ENCODE measurements at regions not wholly inside any gene's neighbourhood (a gene's known extent, or its start where the extent isn't known, plus 50 kb on each side); places are given as distances from the start of the nearest gene placed in this dataset.

DNA sequence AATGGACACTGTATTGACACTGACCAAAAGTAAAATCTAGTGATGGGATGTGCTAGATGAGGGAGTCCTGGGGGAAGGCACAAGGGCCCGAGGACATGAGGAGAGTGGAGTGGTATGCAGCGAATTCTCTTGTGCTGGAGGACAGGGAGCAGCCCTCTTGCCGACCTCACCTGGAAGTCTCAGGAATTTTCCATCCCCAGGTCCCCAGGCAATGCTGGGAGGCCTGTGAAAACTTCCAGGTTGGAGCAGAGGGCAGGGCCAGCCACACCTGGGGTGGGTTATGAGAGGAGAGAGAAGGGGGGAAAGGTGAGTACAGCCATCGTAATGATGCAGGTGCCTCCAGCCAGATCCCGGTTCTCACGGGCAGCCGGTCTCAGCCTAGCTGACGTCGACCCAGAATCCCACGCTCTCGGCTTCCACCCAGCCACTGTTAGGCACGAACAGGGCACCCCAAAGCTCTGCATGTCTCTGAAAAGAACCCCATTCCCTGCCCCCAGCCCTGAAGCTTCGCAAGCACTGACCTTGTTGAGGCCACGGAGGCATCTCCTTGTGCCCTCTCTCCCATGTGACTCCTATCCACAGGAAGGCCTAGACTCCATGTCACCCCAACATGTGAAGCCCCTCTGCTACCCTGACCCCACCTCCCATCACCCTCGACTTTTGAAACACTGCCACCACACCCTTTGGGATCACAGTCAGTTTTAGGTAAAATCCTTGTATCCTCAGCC is 239.7 kb upstream of the MYO3A start:
- TF ChIP-seq, protein P1, sequence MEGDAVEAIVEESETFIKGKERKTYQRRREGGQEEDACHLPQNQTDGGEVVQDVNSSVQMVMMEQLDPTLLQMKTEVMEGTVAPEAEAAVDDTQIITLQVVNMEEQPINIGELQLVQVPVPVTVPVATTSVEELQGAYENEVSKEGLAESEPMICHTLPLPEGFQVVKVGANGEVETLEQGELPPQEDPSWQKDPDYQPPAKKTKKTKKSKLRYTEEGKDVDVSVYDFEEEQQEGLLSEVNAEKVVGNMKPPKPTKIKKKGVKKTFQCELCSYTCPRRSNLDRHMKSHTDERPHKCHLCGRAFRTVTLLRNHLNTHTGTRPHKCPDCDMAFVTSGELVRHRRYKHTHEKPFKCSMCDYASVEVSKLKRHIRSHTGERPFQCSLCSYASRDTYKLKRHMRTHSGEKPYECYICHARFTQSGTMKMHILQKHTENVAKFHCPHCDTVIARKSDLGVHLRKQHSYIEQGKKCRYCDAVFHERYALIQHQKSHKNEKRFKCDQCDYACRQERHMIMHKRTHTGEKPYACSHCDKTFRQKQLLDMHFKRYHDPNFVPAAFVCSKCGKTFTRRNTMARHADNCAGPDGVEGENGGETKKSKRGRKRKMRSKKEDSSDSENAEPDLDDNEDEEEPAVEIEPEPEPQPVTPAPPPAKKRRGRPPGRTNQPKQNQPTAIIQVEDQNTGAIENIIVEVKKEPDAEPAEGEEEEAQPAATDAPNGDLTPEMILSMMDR (conservative IDR thresholded peaks at IDR 0.05; ENCODE audit: low read length): no peak
- TF ChIP-seq EZH2phosphoT487 (IDR thresholded peaks at IDR 0.05; ENCODE audit: borderline replicate concordance, low read depth, low read length): no peak

Data from OCI-LY7 (cell line).